Activated naive CD8-positive, alpha-beta T cell treated with anti-CD3 and anti-CD28 coated beads for 36 hours (primary cell): ENCODE measurements at regions not wholly inside any gene's neighbourhood (a gene's known extent, or its start where the extent isn't known, plus 50 kb on each side); places are given as distances from the start of the nearest gene placed in this dataset.

ENCODE experiments used
- DNase-seq: peaks from one replicate; pipeline ENCODE4 v3.0.0; 2021
- H3K27ac Mint-ChIP-seq: one replicate; pipeline ENCODE4 v1.8.0; 2022; ENCODE audit warnings: mild to moderate bottlenecking, moderate library complexity, mixed read lengths
- H3K27me3 Mint-ChIP-seq: one replicate; pipeline ENCODE4 v1.8.0; 2022; ENCODE audit warnings: mild to moderate bottlenecking, mixed read lengths
- H3K36me3 Mint-ChIP-seq: one replicate; pipeline ENCODE4 v1.8.0; 2021; ENCODE audit warnings: mild to moderate bottlenecking, mixed read lengths
- H3K4me1 Mint-ChIP-seq: one replicate; pipeline ENCODE4 v1.8.0; 2021; ENCODE audit warnings: mixed read lengths
- H3K4me3 Mint-ChIP-seq: one replicate; pipeline ENCODE4 v1.8.0; 2022; ENCODE audit warnings: mild to moderate bottlenecking, moderate library complexity, mixed read lengths
- H3K9me3 Mint-ChIP-seq: one replicate; pipeline ENCODE4 v1.8.0; 2022; ENCODE audit warnings: mixed read lengths

- Mint-ChIP-seq H3K9me3 (no peaks in the 10 kb centered on the region), H3K27me3 (no peaks in the 10 kb centered on the region)
These were observed 1484.2 kb downstream of the BRD1 start for GRCh38 chr22:48343461-48343860.

DNA sequence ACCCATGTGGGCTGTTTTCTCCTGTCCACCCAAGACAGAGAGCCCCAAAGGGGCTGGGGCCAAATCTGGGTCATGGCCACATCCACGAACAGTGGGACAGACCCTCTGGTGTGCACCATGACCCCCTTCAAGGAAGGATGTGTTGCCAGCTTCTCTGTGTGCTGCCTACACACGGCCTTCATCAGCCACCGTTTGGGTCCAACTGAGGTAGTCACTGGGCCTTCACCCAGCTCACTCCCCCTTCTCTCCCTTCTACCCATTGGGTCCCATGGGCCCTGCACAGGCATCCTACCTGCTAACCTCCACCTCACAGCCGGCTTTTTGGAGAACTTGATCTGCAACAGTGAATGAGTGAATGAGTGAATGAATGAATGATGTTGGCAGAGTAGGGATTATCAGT lies 1484.9 kb downstream of the BRD1 start:
- no peaks in the 10 kb centered on the region for H3K9me3 Mint-ChIP-seq
- H3K36me3 Mint-ChIP-seq: no peaks in the 10 kb centered on the region
- no peaks in the 10 kb centered on the region for H3K4me1 Mint-ChIP-seq
- H3K27me3 Mint-ChIP-seq: peaks cover 3% of the 10 kb centered on the region
- H3K27ac Mint-ChIP-seq: no peak overlapping the region
- no peak overlapping the region for H3K4me3 Mint-ChIP-seq
- DNase-seq: no peak

More at GRCh38 chr22:48343461-48343860, 1484.2 kb downstream of the BRD1 start:
- H3K4me1 Mint-ChIP-seq: no peaks in the 10 kb centered on the region
- H3K27ac Mint-ChIP-seq: no peak overlapping the region
- H3K36me3 Mint-ChIP-seq: no peaks in the 10 kb centered on the region
- H3K4me3 Mint-ChIP-seq: no peak overlapping the region
- no peak for DNase-seq

GRCh38 chr22:48342016-48342415 lies 1485.7 kb downstream of the BRD1 start:
- Mint-ChIP-seq H3K36me3 (no peaks in the 10 kb centered on the region), H3K9me3 (no peaks in the 10 kb centered on the region), H3K27ac (no peak overlapping the region), H3K4me3 (no peak overlapping the region), H3K4me1 (no peaks in the 10 kb centered on the region), H3K27me3 (peaks cover 3% of the 10 kb centered on the region)
- no peak for DNase-seq

DNA sequence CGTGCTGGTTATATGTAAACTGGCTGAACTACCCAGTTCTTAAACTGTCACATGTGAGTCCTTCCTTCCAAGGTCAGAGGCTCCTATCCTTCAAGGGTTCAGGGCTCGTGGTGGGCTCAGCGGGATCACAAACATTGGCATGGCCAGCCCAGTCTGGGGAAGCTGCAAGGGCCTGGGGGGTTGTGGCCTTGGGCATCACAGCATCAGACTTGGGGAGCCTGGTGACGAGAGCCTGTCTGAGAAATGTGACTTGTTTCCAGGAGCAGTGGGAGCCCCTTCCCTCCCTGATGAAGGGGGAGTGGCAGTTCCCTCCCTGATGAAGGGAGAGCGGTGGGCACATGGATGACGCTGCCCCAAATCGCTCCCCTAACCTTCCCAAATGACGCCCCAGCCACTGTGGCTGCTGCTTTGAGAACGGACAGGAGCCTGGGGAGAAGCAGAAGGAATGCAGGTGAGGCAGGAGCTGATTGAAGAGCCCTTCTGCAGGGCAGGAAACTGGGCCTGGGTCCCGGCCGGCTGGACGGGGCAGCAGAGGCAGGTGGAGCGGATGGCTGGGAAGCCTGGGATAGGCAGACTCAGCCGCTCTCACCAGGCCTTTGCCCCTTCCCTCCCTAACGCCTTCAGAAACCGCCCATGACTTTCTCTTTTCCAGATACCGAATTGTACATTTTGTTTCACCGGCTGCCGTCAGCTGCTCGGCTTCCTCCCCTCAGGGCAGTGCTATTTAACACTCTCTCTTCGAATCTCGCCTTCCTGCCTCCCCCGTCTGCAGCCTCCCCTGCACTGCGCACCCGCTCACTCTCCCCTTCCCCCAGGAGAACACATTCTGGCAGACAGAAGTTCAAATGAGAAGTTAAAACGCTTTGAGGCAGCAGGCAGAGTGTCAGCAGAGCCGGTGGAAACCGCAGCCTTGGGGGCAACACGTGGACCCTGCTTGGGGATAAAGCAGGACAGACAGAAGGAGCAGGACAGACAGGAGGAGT lies 1486.7 kb downstream of the BRD1 start:
- DNase-seq: no peak
- Mint-ChIP-seq H3K4me1 (no peaks in the 10 kb centered on the region), H3K36me3 (no peaks in the 10 kb centered on the region), H3K27me3 (peaks cover 3% of the 10 kb centered on the region), H3K27ac (no peak overlapping the region), H3K9me3 (no peaks in the 10 kb centered on the region), H3K4me3 (no peak overlapping the region)

GRCh38 chr22:48340191-48340590 lies 1487.5 kb downstream of the BRD1 start:
- no peak overlapping the region for H3K4me3 Mint-ChIP-seq

DNA sequence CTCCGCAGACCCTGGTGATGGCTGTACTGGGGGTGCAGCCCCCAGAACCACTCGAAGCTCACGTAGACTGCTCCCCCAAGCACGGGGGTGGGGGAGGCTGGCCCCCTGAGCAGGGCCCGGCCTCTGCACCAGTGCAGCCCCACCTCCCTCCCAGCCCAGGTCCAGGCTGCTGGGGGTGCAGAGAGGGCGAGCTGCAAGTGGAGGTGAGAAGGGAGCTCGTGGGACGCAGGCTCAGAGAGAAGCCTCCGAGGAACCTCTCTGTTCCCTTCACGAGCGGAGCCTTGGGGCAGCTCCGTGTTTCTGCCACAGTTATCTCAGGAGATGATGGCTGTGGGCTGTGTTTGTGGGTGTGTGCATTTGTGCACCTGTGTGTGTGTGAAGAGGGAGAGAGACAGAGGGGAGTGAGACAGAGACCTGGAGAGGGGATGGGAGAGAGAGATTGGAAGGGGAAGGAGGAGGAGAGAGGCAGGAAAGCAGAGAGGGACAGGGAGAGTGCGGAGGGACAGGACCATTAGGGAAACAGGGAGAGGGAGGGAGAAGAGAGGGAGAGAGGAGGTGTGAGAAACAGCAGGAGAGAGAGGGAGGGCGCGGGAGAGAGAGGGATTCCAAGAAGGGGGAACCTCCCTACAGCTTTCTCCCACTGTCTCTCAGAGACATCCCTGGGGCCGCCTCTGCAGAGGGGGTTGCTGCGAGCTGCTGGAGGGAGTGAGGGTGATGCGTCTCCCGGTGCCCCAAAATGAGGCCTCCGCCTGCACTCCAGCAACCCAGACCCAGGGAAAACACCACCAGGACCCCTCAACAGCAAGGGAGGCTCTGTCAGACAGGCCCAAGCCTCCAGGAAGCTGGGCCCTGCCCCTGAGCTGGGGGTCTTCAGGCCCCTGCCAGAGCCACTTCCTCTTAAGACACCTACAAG lies 1488.6 kb downstream of the BRD1 start:
- peaks cover 3% of the 10 kb centered on the region for H3K27me3 Mint-ChIP-seq
- H3K27ac Mint-ChIP-seq: no peak overlapping the region
- no peaks in the 10 kb centered on the region for H3K4me1 Mint-ChIP-seq
- no peaks in the 10 kb centered on the region for H3K36me3 Mint-ChIP-seq
- no peak for DNase-seq
- H3K9me3 Mint-ChIP-seq: no peaks in the 10 kb centered on the region
- no peak overlapping the region for H3K4me3 Mint-ChIP-seq

More at GRCh38 chr22:48340191-48340590, 1487.5 kb downstream of the BRD1 start:
- no peak for DNase-seq
- Mint-ChIP-seq H3K27me3 (peaks cover 3% of the 10 kb centered on the region), H3K27ac (no peak overlapping the region), H3K9me3 (no peaks in the 10 kb centered on the region), H3K36me3 (no peaks in the 10 kb centered on the region), H3K4me1 (no peaks in the 10 kb centered on the region)

- Mint-ChIP-seq H3K9me3 (no peaks in the 10 kb centered on the region), H3K27me3 (peaks cover 3% of the 10 kb centered on the region), H3K36me3 (no peaks in the 10 kb centered on the region), H3K4me1 (no peaks in the 10 kb centered on the region), H3K4me3 (no peak overlapping the region), H3K27ac (no peak overlapping the region)
- no peak for DNase-seq
These were observed 1489.5 kb downstream of the BRD1 start for GRCh38 chr22:48337957-48338792.

DNA sequence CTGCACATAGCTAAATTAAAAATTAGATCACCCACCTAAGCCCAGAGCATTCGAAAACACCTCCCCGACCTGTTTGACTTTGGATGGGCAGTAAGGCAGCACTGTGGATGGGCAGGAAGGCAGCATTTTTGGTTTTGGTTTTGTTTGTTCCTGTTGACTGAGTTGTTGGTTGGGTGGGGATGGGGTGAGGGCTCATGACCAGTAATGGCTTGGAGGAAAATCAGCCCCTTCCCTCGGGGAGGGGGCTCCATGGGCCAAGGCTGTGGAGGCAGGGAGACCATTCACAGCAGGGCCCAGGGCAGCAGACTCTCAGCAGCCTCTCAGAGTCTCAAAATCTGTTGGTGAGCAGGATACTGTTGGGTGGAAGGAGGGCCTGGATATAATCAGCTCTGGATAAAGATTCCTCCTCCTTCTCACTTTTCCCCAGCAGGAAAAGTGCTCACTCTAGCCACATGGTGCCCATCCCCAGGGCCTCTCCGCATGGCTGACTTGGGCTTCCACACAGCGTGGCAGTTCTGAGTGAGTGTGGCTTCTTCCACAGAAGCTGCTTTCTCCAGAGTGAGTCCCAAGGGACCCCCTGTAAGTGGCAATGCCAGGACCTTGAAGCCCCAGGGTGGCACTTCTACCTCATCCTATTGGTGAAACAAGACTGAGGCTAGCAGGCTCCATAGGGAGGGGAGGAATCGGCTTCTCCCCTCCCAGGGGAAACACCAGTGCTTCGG lies 1491.2 kb downstream of the BRD1 start:
- no peaks in the 10 kb centered on the region for H3K4me1 Mint-ChIP-seq
- no peak overlapping the region for H3K27ac Mint-ChIP-seq
- H3K27me3 Mint-ChIP-seq: peaks cover 3% of the 10 kb centered on the region
- no peak for DNase-seq
- no peaks in the 10 kb centered on the region for H3K36me3 Mint-ChIP-seq
- no peak overlapping the region for H3K4me3 Mint-ChIP-seq
- no peaks in the 10 kb centered on the region for H3K9me3 Mint-ChIP-seq

DNA sequence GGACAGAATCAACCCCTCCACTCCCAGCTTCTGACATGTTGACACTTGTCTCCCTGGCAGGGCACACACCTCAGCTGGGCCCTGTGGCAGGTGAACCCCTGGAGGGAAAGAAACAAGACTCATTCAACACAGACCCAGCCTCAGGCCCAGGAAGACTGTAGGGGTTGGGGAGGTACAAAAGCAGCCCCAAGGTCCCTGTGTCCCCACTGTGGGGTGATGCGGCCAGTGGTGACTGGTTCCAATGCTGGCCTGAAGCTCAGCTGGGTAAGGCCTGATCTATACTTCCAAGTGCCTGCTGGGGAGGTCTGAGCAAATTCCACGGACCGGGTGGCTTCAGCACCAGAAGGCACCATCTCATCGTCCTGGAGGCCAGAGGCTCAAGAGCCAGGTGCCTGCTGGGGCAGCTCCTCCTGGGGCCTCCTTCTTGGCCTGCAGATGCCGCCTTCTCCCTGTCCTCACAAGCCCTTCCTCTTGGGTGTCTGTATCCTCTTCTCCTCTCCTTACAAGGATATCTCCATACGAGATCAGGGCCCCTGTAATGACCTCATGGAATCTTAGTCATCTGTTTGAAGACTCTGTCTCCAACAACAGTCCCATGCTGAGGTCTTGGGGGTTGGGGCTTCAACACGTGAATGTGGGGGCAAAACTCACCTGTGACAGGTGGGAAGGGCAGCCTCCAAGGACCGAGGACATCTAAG lies 1492.1 kb downstream of the BRD1 start:
- Mint-ChIP-seq H3K27me3 (peaks cover 3% of the 10 kb centered on the region), H3K27ac (no peak overlapping the region), H3K9me3 (no peaks in the 10 kb centered on the region), H3K4me1 (no peaks in the 10 kb centered on the region), H3K4me3 (no peak overlapping the region), H3K36me3 (no peaks in the 10 kb centered on the region)
- DNase-seq: no peak

DNA sequence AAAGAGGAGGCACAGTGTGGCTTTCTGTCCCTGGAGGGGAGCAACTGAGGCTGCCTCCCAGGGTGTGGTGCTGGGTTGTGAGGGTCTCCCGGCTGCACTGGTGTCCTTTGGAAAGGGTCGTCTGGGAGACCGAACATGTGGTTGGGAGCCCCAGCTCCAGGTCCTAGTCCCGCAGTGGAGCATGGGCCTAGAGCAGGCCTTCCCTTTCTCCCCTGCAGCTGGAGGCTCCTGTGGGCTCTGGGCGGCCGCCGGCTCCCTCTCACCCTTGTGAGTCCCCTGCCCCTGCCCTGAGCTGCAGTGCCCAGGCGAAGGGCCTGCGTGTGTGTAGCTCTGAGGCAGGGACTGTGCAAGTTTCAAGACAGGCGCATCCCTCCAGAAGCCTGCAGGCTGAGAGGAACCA lies 1492.7 kb downstream of the BRD1 start:
- Mint-ChIP-seq H3K36me3 (no peaks in the 10 kb centered on the region), H3K4me1 (no peaks in the 10 kb centered on the region), H3K27ac (no peak overlapping the region), H3K9me3 (no peaks in the 10 kb centered on the region), H3K27me3 (peaks cover 3% of the 10 kb centered on the region), H3K4me3 (no peak overlapping the region)
- no peak for DNase-seq

DNA sequence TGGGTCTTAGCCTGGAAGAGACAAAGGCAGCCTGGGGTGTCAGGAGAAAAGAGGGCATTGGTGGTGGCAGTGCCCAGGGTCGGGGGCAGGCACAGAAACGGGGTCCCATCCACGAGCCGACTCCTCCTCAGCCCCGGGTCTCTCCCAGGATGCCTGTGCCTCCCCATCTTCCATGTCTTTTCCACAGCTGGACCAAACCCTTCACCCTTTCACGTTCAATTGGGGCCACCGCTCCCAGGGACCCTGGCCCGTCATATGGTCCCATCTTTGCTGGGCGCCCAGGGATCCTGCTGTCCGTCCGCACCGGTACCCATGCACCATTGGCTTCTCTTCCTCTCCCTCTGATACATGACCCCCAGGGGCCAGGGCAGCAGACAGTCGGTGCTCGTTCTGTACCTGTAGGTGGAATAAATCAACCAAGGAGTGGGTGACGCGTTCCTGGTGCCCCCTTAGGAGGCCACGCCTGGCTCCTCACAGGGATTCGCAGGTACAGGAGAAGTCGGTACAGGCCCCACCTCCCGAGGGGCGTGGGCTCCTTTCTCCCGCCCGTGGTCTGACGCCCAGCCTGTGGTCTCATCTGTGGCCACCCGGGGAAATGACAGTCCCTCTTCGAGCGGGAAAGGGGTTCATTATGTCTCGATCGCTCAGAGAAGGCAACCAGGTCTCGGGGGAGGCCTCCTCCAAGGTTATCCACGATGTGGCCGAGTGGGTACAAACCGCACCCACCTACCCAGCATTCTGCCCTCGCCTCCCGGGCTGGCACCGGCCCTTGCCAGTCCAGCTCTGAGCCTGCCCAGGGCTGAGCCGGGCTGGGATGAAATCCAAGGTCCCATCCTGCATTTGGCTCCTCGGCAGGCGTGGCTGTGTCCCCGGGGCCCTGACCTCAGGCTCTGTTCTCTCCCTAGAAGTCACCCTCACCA lies 1493.6 kb downstream of the BRD1 start:
- DNase-seq: no peak
- peaks cover 3% of the 10 kb centered on the region for H3K27me3 Mint-ChIP-seq
- H3K27ac Mint-ChIP-seq: no peak overlapping the region
- no peaks in the 10 kb centered on the region for H3K36me3 Mint-ChIP-seq
- no peak overlapping the region for H3K4me3 Mint-ChIP-seq
- no peaks in the 10 kb centered on the region for H3K4me1 Mint-ChIP-seq
- H3K9me3 Mint-ChIP-seq: peaks cover 1% of the 10 kb centered on the region

- H3K4me3 Mint-ChIP-seq: no peak overlapping the region
- H3K27me3 Mint-ChIP-seq: peaks cover 3% of the 10 kb centered on the region
- H3K27ac Mint-ChIP-seq: no peak overlapping the region
- no peak for DNase-seq
- H3K36me3 Mint-ChIP-seq: no peaks in the 10 kb centered on the region
- peaks cover 1% of the 10 kb centered on the region for H3K9me3 Mint-ChIP-seq
- H3K4me1 Mint-ChIP-seq: no peaks in the 10 kb centered on the region
These were observed 1494.3 kb downstream of the BRD1 start for GRCh38 chr22:48333323-48333763.
